MCF 10A (cell line): ENCODE measurements at regions not wholly inside any gene's neighbourhood (a gene's known extent, or its start where the extent isn't known, plus 50 kb on each side); places are given as distances from the start of the nearest gene placed in this dataset.

ENCODE experiments used
- BruUV-seq: library from RNA; stranded (reverse); fragments of 400-500 nt; replicated peaks from 2 replicates; lab custom pipeline; 2021; lab: Mats Ljungman, UMichigan
- CTCF ChIA-PET: fragments of 300-600 bp; sonication (Branson Sonifier 250); formaldehyde crosslinking; extraction: SDS; loops from one replicate; lab custom pipeline; 2021; ENCODE audit warnings: antibody characterized with exemption, inconsistent platforms; lab: Yijun Ruan, JAX
- POLR2A ChIA-PET: fragments of 300-600, 350-650 bp; sonication (Branson Sonifier 250); formaldehyde crosslinking; extraction: SDS; loops from one replicate; lab custom pipeline; 2020; ENCODE audit warnings: antibody characterized with exemption, inconsistent platforms; lab: Yijun Ruan, JAX
- DNase-seq: peaks from one replicate; pipeline ENCODE4 v3.0.0-alpha.2; 2018; ENCODE audit not compliant: unreplicated experiment
- H3K27ac Mint-ChIP-seq: one replicate; pipeline ENCODE4 v1.8.0; 2022; ENCODE audit warnings: mild to moderate bottlenecking, low read depth, mixed read lengths; ENCODE audit not compliant: unreplicated experiment
- H3K27me3 Mint-ChIP-seq: one replicate; pipeline ENCODE4 v1.8.0; 2022; ENCODE audit warnings: mixed read lengths; ENCODE audit not compliant: insufficient read depth, unreplicated experiment
- H3K36me3 Mint-ChIP-seq: one replicate; pipeline ENCODE4 v1.8.0; 2022; ENCODE audit warnings: mild to moderate bottlenecking, moderate library complexity, mixed read lengths; ENCODE audit not compliant: insufficient read depth, unreplicated experiment
- H3K4me1 Mint-ChIP-seq: one replicate; pipeline ENCODE4 v1.8.0; 2022; ENCODE audit warnings: mixed read lengths; ENCODE audit not compliant: insufficient read depth, unreplicated experiment
- H3K4me3 Mint-ChIP-seq: one replicate; pipeline ENCODE4 v1.8.0; 2022; ENCODE audit warnings: mild to moderate bottlenecking, moderate library complexity, mixed read lengths; ENCODE audit not compliant: unreplicated experiment
- H3K9me3 Mint-ChIP-seq: one replicate; pipeline ENCODE4 v1.8.0; 2022; ENCODE audit warnings: mixed read lengths; ENCODE audit not compliant: unreplicated experiment
- intact Hi-C: fragments of 100-400 bp; cut with micrococcal nuclease; formaldehyde crosslinking; loops from 2 replicates; pipeline ENCODE4 v1.14.1; 2022
- TF ChIP-seq, protein P1 (sequence below): fragments of 200-600 bp; IDR thresholded peaks from one replicate; pipeline ENCODE4 v1.8.0; 2022; ENCODE audit warnings: antibody characterized with exemption, mild to moderate bottlenecking; ENCODE audit not compliant: unreplicated experiment

DNA sequence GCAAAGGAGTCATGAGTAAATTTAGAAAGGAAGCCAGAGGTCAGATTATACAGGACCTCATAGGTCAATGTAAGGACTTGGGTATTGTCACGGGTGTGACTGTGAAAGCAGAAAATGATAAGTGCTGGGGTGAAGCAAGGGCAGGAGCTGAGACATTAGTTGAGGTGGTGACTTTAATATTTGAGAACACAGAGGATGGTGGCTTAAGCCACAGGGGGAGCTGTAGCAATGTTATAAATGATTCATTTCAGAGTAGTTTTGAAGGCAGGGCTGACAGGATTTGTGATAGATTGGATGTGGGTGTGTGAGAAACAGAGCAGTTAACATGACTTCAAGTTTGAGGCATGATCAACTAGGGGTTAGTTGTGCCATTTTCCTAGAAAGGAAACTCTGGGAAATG lies 659.9 kb downstream of the EPM2A start:
- Mint-ChIP-seq H3K4me3 (no peak overlapping the region), H3K27ac (no peak overlapping the region)
- no peak for DNase-seq

DNA sequence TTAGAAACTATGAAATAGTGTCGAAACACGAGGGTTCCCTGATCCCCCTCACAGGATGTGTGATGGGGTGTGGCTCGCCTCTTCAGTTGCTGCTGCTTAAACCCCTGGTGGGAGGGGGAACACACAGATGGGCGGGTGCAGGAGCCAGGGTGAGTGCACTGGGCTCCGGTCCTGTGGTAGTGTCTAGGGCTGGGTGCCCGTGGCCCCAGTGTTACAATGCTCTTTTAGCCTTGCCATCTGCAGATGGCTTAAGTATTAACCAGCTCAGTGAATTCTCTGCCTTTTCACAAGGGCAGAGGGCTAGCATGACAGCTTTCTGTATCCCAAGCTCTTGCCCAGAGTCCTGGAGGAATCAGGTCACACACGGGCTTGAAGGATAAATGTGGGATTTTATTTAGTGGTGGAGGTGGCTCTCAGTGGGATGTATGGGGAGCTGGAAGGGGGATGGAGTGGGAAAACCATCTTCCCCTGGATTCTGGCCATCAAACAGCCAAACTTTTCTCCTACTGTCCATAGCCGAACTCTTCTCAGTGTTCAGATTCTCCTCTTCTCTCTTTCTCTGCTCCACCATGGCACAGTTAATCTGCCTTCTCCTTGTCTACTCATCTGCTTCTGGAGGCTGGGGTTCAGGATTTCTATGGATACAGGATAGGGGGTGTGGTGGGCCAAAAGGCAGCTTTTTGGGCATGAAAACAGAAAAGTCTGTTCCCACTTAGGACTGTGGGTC lies 659.0 kb downstream of the EPM2A start:
- H3K4me1 Mint-ChIP-seq, result no peaks in the 10 kb centered on the region
- intact Hi-C loops, result no loop called here

More for the DNA sequence above, 659.9 kb downstream of the EPM2A start:
- ChIA-PET CTCF (no interaction called here), POLR2A (no interaction called here)
- no TSS peak for BruUV-seq
- intact Hi-C loops, result no loop called here
- no peaks in the 10 kb centered on the region for H3K27me3 Mint-ChIP-seq
- TF ChIP-seq, protein P1, sequence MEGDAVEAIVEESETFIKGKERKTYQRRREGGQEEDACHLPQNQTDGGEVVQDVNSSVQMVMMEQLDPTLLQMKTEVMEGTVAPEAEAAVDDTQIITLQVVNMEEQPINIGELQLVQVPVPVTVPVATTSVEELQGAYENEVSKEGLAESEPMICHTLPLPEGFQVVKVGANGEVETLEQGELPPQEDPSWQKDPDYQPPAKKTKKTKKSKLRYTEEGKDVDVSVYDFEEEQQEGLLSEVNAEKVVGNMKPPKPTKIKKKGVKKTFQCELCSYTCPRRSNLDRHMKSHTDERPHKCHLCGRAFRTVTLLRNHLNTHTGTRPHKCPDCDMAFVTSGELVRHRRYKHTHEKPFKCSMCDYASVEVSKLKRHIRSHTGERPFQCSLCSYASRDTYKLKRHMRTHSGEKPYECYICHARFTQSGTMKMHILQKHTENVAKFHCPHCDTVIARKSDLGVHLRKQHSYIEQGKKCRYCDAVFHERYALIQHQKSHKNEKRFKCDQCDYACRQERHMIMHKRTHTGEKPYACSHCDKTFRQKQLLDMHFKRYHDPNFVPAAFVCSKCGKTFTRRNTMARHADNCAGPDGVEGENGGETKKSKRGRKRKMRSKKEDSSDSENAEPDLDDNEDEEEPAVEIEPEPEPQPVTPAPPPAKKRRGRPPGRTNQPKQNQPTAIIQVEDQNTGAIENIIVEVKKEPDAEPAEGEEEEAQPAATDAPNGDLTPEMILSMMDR, result no peak
- H3K4me1 Mint-ChIP-seq, result no peaks in the 10 kb centered on the region
- H3K36me3 Mint-ChIP-seq, result no peaks in the 10 kb centered on the region
- H3K9me3 Mint-ChIP-seq, result peaks cover 14% of the 10 kb centered on the region

DNA sequence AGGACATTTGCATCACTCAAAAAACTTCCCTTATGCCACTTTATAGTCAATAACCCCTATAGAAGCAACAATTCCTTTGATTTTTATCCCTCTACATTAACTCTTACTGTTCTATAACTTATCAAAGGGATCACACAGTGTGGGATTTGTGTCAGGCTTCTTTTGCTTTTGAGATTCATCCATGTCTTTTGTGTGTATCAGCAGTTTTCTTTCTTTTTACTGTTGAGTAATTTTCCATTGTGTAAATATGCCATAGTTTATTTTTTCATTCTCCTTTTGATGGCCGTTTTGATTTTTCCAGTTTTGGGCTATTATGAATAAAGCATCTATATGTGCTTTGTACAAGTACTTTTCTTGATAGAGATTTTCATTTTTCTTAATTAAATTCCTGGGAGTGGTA lies 657.9 kb downstream of the EPM2A start:
- DNase-seq, result no peak
- peaks cover 14% of the 10 kb centered on the region for H3K9me3 Mint-ChIP-seq
- intact Hi-C loops, result no loop called here
- H3K27me3 Mint-ChIP-seq, result no peaks in the 10 kb centered on the region
- ChIA-PET CTCF (no interaction called here), POLR2A (no interaction called here)
- no peaks in the 10 kb centered on the region for H3K4me1 Mint-ChIP-seq
- H3K27ac Mint-ChIP-seq, result no peak overlapping the region
- no TSS peak for BruUV-seq
- no peaks in the 10 kb centered on the region for H3K36me3 Mint-ChIP-seq
- H3K4me3 Mint-ChIP-seq, result no peak overlapping the region
- TF ChIP-seq, protein P1, result no peak

More for the DNA sequence above, 659.0 kb downstream of the EPM2A start:
- ChIA-PET POLR2A (no interaction called here), CTCF (interaction anchor here (0.6 kb wide), 1 partner anchor 137 kb away, joined by 3 read pairs; no protein-coding TSS in a partner anchor)
- H3K27me3 Mint-ChIP-seq, result no peaks in the 10 kb centered on the region
- peaks cover 14% of the 10 kb centered on the region for H3K9me3 Mint-ChIP-seq
- DNase-seq, result no peak
- no peak overlapping the region for H3K4me3 Mint-ChIP-seq
- H3K36me3 Mint-ChIP-seq, result no peaks in the 10 kb centered on the region
- TF ChIP-seq, protein P1, result no peak
- BruUV-seq, result no TSS peak
- no peak overlapping the region for H3K27ac Mint-ChIP-seq

DNA sequence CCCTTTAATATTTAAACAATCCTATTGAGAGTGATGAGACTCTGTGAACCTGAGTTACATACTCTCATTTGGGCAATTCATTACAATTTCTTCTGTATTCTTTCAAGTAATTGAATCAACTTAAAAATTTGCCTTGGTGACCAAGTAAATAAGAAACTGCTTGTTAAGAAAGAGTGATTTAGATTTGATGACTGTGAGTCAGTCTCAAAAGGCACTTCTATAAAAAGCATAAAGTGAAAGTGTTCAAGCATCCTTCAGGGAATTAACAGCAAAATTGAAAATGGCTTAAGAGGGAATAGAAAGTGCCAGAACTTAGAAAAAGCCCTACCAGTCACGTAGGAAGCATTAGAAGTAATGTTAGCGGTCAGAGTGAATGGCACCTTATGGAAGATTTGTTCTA lies 654.7 kb downstream of the EPM2A start:
- TF ChIP-seq, protein P1, result no peak
- Mint-ChIP-seq H3K36me3 (no peaks in the 10 kb centered on the region), H3K9me3 (no peaks in the 10 kb centered on the region), H3K4me1 (no peaks in the 10 kb centered on the region), H3K4me3 (no peak overlapping the region), H3K27me3 (no peaks in the 10 kb centered on the region), H3K27ac (no peak overlapping the region)
- POLR2A ChIA-PET, result no interaction called here
- intact Hi-C loops, result no loop called here
- no TSS peak for BruUV-seq
- no peak for DNase-seq
- CTCF ChIA-PET, result no interaction called here
